Esophagus muscularis mucosa (tissue), 4 donors: ENCODE measurements at regions not wholly inside any gene's neighbourhood (a gene's known extent, or its start where the extent isn't known, plus 50 kb on each side); places are given as distances from the start of the nearest gene placed in this dataset.

Experiments
- CTCF ChIP-seq, 3 experiments: fragments of 200-600 bp in 2 of 3; fragments of 450-650 bp in 1 of 3; sonication (generic) in 2 of 3; IDR thresholded peaks; one replicate each; pipeline ENCODE4 v1.5.1; 2017 to 2019; ENCODE audit warnings: antibody characterized with exemption in 3 of 3, mild to moderate bottlenecking in 2 of 3, moderate library complexity in 1 of 3
- EP300 ChIP-seq: sonication (generic); formaldehyde crosslinking; IDR thresholded peaks from one replicate; pipeline ENCODE4 v1.6.1; 2017; ENCODE audit warnings: antibody characterized with exemption
- POLR2AphosphoS5 ChIP-seq, 2 donors: sonication (generic); formaldehyde crosslinking; IDR thresholded peaks; one replicate each; pipeline ENCODE4 v1.6.1; 2017; ENCODE audit warnings: antibody characterized with exemption in 2 of 2

- no peak for TF ChIP-seq CTCF (IDR thresholded peaks at IDR 0.05)
- no peak for TF ChIP-seq POLR2AphosphoS5 (IDR thresholded peaks at IDR 0.05)
- TF ChIP-seq EP300: no peak
Measured at GRCh38 chr1:194347200-194347599, 1160.8 kb upstream of the B3GALT2 start.
